Stomach (tissue), 8 donors: ENCODE measurements at regions not wholly inside any gene's neighbourhood (a gene's known extent, or its start where the extent isn't known, plus 50 kb on each side); places are given as distances from the start of the nearest gene placed in this dataset.
"Not testable (repeated sequence)": the region's sequence is repeated elsewhere in the genome, so short reads cannot be mapped to it uniquely, and the experiment has no call there.

Source experiments
- DNase-seq, 2 donors: peaks; one replicate each; pipeline versions ENCODE4 v3.0.0 to v3.0.0-alpha.2; 2013 to 2019
- H3K27ac ChIP-seq, 5 donors: fragments of 200-600 bp in 4 of 5; sonication (generic) in 4 of 5; one replicate each; pipeline ENCODE4 v1.5.1; 2013 to 2019; ENCODE audit warnings: mild to moderate bottlenecking in 1 of 5, moderate library complexity in 1 of 5
- H3K27me3 ChIP-seq, 3 donors: fragments of 200-600 bp; sonication (generic); one replicate each; pipeline ENCODE4 v1.5.1; 2017 to 2019; ENCODE audit warnings: mixed run types in 1 of 3
- H3K36me3 ChIP-seq, 4 donors: fragments of 200-600 bp; sonication (generic); 1 replicate in 3 of 4; 2 replicates in 1 of 4; pipeline ENCODE4 v1.5.1; 2016 to 2019
- H3K4me1 ChIP-seq, 4 donors: fragments of 200-600 bp; sonication (generic); one replicate each; pipeline ENCODE4 v1.5.1; 2016 to 2019
- H3K4me3 ChIP-seq, 4 donors: fragments of 200-600 bp; sonication (generic) in 3 of 4; one replicate each; pipeline ENCODE4 v1.5.1; 2016 to 2019; ENCODE audit warnings: mild to moderate bottlenecking in 1 of 4
- H3K9me3 ChIP-seq, 4 donors: fragments of 200-600 bp; sonication (generic); one replicate each; pipeline ENCODE4 v1.5.1; 2016 to 2019
- CTCF ChIP-seq, 7 experiments: fragments of 450-650 bp in 4 of 7; fragments of 200-600 bp in 3 of 7; sonication (generic) in 3 of 7; IDR thresholded peaks; one replicate each; pipeline ENCODE4 v1.5.1; 2016 to 2019; ENCODE audit warnings: antibody characterized with exemption in 7 of 7, control low read depth in 2 of 7, mild to moderate bottlenecking in 1 of 7
- EP300 ChIP-seq: sonication (generic); formaldehyde crosslinking; IDR thresholded peaks from one replicate; pipeline ENCODE4 v1.6.1; 2017; ENCODE audit warnings: antibody characterized with exemption
- POLR2A ChIP-seq, 4 donors: fragments of 450-650 bp; IDR thresholded peaks; one replicate each; pipeline ENCODE4 v1.6.1; 2016; ENCODE audit warnings: antibody characterized with exemption in 4 of 4, control low read depth in 2 of 4, mild to moderate bottlenecking in 1 of 4, moderate library complexity in 1 of 4
- POLR2AphosphoS5 ChIP-seq, 3 donors: sonication (generic); formaldehyde crosslinking; IDR thresholded peaks; one replicate each; pipeline ENCODE4 v1.6.1; 2016; ENCODE audit warnings: antibody characterized with exemption in 3 of 3
- WGBS, 5 donors: extraction: QIAGEN DNeasy Blood & Tissue Kit in 3 of 5; methylation state at CpG; one replicate each; pipeline versions ENCODE4 v1.1.5 to v1.1.7; 2013 to 2018; 5-methylcytosine and 5-hydroxymethylcytosine counted together
- intact Hi-C: fragments of 100-400 bp; cut with DNase I; formaldehyde crosslinking; loops from one replicate; pipeline ENCODE4 v1.15.1; 2023; ENCODE audit warnings: low total_unique reads
- donor health status: healthy with polysubstance abuse.
- donor health status: Bipolar disorder and iron deficiency.
- donor health status: healthy.

- TF ChIP-seq CTCF (IDR thresholded peaks at IDR 0.05): no peak
- TF ChIP-seq EP300: no peak
- TF ChIP-seq POLR2A (IDR thresholded peaks at IDR 0.05): no peak
- TF ChIP-seq POLR2AphosphoS5 (IDR thresholded peaks at IDR 0.05): no peak
- intact Hi-C loops: no loop called here
- Histone ChIP-seq H3K4me3 (no peak overlapping the region), H3K4me1 (peaks cover 0 to 22% (median 10%) of the 10 kb centered on the region in 4 donors), H3K27ac (no peak overlapping the region), H3K27me3 (no peaks in the 10 kb centered on the region), H3K9me3 (peaks cover 0 to 24% (median 19%) of the 10 kb centered on the region in 4 donors), H3K36me3 (no peaks in the 10 kb centered on the region)
- 83 to 94% (median 93%) methylated on average over 4 of the region's 4 CpGs for WGBS, 5 donors
- DNase-seq: no peak
Measured at GRCh38 chr11:130679247-130679646, 230.8 kb downstream of the ADAMTS15 start.

- 75 to 85% (median 83%) methylated on average over 2 of the region's 2 CpGs for WGBS, 5 donors
- H3K4me3 ChIP-seq, intact Hi-C loops, H3K27me3 ChIP-seq, H3K4me1 ChIP-seq, DNase-seq, H3K36me3 ChIP-seq, H3K27ac ChIP-seq: not testable (repeated sequence)
- H3K9me3 ChIP-seq: peaks cover 0 to 24% (median 19%) of the 10 kb centered on the region in 4 donors
Measured at GRCh38 chr11:130682471-130682870, 233.8 kb downstream of the SNX19 start.

GRCh38 chr11:130689222-130689908 lies 226.9 kb downstream of the SNX19 start:
- 79 to 87% (median 84%) methylated on average over 4 of the region's 4 CpGs for WGBS, 5 donors

GRCh38 chr11:130691581-130691980 lies 224.7 kb downstream of the SNX19 start:
- no peak for TF ChIP-seq POLR2A (IDR thresholded peaks at IDR 0.05)
- no peak for TF ChIP-seq POLR2AphosphoS5 (IDR thresholded peaks at IDR 0.05)
- no peak for TF ChIP-seq EP300
- no peak for TF ChIP-seq CTCF (IDR thresholded peaks at IDR 0.05)
- no peak for DNase-seq
- Histone ChIP-seq H3K4me3 (no peak overlapping the region), H3K36me3 (no peaks in the 10 kb centered on the region), H3K4me1 (no peaks in the 10 kb centered on the region), H3K27me3 (no peaks in the 10 kb centered on the region), H3K27ac (no peak overlapping the region), H3K9me3 (no peaks in the 10 kb centered on the region)
- 68 to 91% (median 83%) methylated on average over 2 of the region's 2 CpGs for WGBS, 5 donors
- intact Hi-C loops: no loop called here

More at GRCh38 chr11:130689222-130689908, 226.9 kb downstream of the SNX19 start:
- Histone ChIP-seq H3K9me3 (no peaks in the 10 kb centered on the region), H3K4me1 (no peaks in the 10 kb centered on the region), H3K27me3 (no peaks in the 10 kb centered on the region), H3K4me3 (no peak overlapping the region), H3K27ac (no peak overlapping the region), H3K36me3 (no peaks in the 10 kb centered on the region)
- intact Hi-C loops: no loop called here
- TF ChIP-seq CTCF (IDR thresholded peaks at IDR 0.05) (no peak), POLR2A (IDR thresholded peaks at IDR 0.05) (no peak), EP300 (no peak), POLR2AphosphoS5 (IDR thresholded peaks at IDR 0.05) (no peak)
- no peak for DNase-seq

- 89 to 94% (median 93%) methylated on average over 4 of the region's 4 CpGs for WGBS, 5 donors
- TF ChIP-seq POLR2A (IDR thresholded peaks at IDR 0.05): no peak
- TF ChIP-seq EP300: no peak
- TF ChIP-seq POLR2AphosphoS5 (IDR thresholded peaks at IDR 0.05): no peak
- no peak for TF ChIP-seq CTCF (IDR thresholded peaks at IDR 0.05)
- intact Hi-C loops: no loop called here
- H3K4me3 ChIP-seq: no peak overlapping the region
- H3K4me1 ChIP-seq: no peaks in the 10 kb centered on the region
- H3K27ac ChIP-seq: no peak overlapping the region
- no peaks in the 10 kb centered on the region for H3K9me3 ChIP-seq
- no peaks in the 10 kb centered on the region for H3K27me3 ChIP-seq
- no peaks in the 10 kb centered on the region for H3K36me3 ChIP-seq
- no peak for DNase-seq
Measured at GRCh38 chr11:130692220-130692619, 224.1 kb downstream of the SNX19 start.
